NCI-H2227 (cell line): ENCODE measurements at regions not wholly inside any gene's neighbourhood (a gene's known extent, or its start where the extent isn't known, plus 50 kb on each side); places are given as distances from the start of the nearest gene placed in this dataset.

Source experiments
- DNase-seq: peaks from one replicate; lab custom pipeline; 2025; ENCODE audit not compliant: unreplicated experiment; lab: John Stamatoyannopoulos, UW

- DNase-seq = no peak
Measured at GRCh38 chr5:42898760-42899159, 87.1 kb upstream of the SELENOP start.

GRCh38 chr5:42896523-42896922 lies 84.8 kb upstream of the SELENOP start:
- no peak for DNase-seq

- peak; percentile 67 for DNase-seq
Measured at GRCh38 chr5:42894057-42894456, 82.4 kb upstream of the SELENOP start.

GRCh38 chr5:42889311-42889933 lies 77.7 kb upstream of the SELENOP start:
- DNase-seq = peak; percentile 87

- DNase-seq = no peak
Measured at GRCh38 chr5:42888771-42889170, 77.1 kb upstream of the SELENOP start.

- no peak for DNase-seq
Measured at GRCh38 chr5:42887575-42887974, 75.9 kb upstream of the SELENOP start.

GRCh38 chr5:42887097-42887496 lies 75.4 kb upstream of the SELENOP start:
- DNase-seq = no peak

- DNase-seq = no peak
Measured at GRCh38 chr5:42886635-42887034, 74.9 kb upstream of the SELENOP start.

- DNase-seq = no peak
Measured at GRCh38 chr5:42884326-42884725, 72.6 kb upstream of the SELENOP start.

GRCh38 chr5:42881416-42882117 lies 69.9 kb upstream of the SELENOP start:
- no peak for DNase-seq

- DNase-seq = no peak
Measured at GRCh38 chr5:42880496-42881150, 68.9 kb upstream of the SELENOP start.

GRCh38 chr5:42879291-42879690 lies 67.6 kb upstream of the SELENOP start:
- DNase-seq = no peak

GRCh38 chr5:42878550-42878949 lies 66.9 kb upstream of the SELENOP start:
- DNase-seq = no peak

- no peak for DNase-seq
Measured at GRCh38 chr5:42878041-42878440, 66.3 kb upstream of the SELENOP start.

- DNase-seq = no peak
Measured at GRCh38 chr5:42877431-42877830, 65.7 kb upstream of the SELENOP start.

GRCh38 chr5:42876375-42876844 lies 64.7 kb upstream of the SELENOP start:
- no peak for DNase-seq

GRCh38 chr5:42875785-42876374 lies 64.2 kb upstream of the SELENOP start:
- no peak for DNase-seq

- DNase-seq = no peak
Measured at GRCh38 chr5:42875211-42875610, 63.5 kb upstream of the SELENOP start.

GRCh38 chr5:42874621-42875198 lies 63.0 kb upstream of the SELENOP start:
- no peak for DNase-seq

GRCh38 chr5:42872865-42873264 lies 61.2 kb upstream of the SELENOP start:
- no peak for DNase-seq

GRCh38 chr5:42870882-42871418 lies 59.3 kb upstream of the SELENOP start:
- DNase-seq = no peak
